Transverse colon (tissue), 4 donors: ENCODE measurements at regions not wholly inside any gene's neighbourhood (a gene's known extent, or its start where the extent isn't known, plus 50 kb on each side); places are given as distances from the start of the nearest gene placed in this dataset.

ENCODE experiments used
- DNase-seq: peaks from one replicate; pipeline ENCODE4 v3.0.0-alpha.2; 2019
- H3K27ac ChIP-seq, 4 donors: fragments of 200-600 bp; sonication (generic); 2 replicates each; pipeline ENCODE4 v1.5.1; 2016 to 2018; ENCODE audit warnings: inconsistent platforms in 4 of 4
- H3K27me3 ChIP-seq: fragments of 200-600 bp; sonication (generic); 2 replicates; pipeline ENCODE4 v1.5.1; 2017; ENCODE audit warnings: inconsistent platforms
- H3K36me3 ChIP-seq, 4 donors: fragments of 200-600 bp; sonication (generic); 2 replicates each; pipeline ENCODE4 v1.5.1; 2017 to 2019; ENCODE audit warnings: inconsistent platforms in 4 of 4
- H3K4me1 ChIP-seq, 4 donors: fragments of 200-600 bp; sonication (generic); 2 replicates each; pipeline ENCODE4 v1.5.1; 2017 to 2020; ENCODE audit warnings: inconsistent platforms in 4 of 4
- H3K4me3 ChIP-seq, 4 donors: fragments of 200-600 bp; sonication (generic); 1 replicate in 1 of 4; 2 replicates in 3 of 4; pipeline versions ENCODE4 v1.5.1 to v1.6.1; 2017 to 2019; ENCODE audit warnings: inconsistent platforms in 4 of 4
- H3K9me3 ChIP-seq, 2 donors: fragments of 200-600 bp; sonication (generic); 2 replicates each; pipeline ENCODE4 v1.5.1; 2017 to 2019; ENCODE audit warnings: inconsistent platforms in 2 of 2
- EP300 ChIP-seq: sonication (generic); formaldehyde crosslinking; IDR thresholded peaks from one replicate; pipeline ENCODE4 v1.6.1; 2017; ENCODE audit warnings: antibody characterized with exemption, low read depth
- POLR2A ChIP-seq: fragments of 450-650 bp; IDR thresholded peaks from one replicate; pipeline ENCODE4 v1.6.1; 2016; ENCODE audit warnings: antibody characterized with exemption, mild to moderate bottlenecking, moderate library complexity
- POLR2AphosphoS5 ChIP-seq, 3 donors: sonication (generic); formaldehyde crosslinking; IDR thresholded peaks; one replicate each; pipeline ENCODE4 v1.6.1; 2016; ENCODE audit warnings: antibody characterized with exemption in 3 of 3
- WGBS, 2 donors: methylation state at CpG; one replicate each; pipeline ENCODE4 v1.1.5; 2018; ENCODE audit warnings: low coverage in 1 of 2; 5-methylcytosine and 5-hydroxymethylcytosine counted together
- in situ Hi-C, 4 donors: fragments of 200-750 bp; cut with MboI; loops; one replicate each; pipeline versions ENCODE4 v1.15.0 to v1.15.1; 2017; ENCODE audit warnings: low sequenced_read_pairs in 3 of 4, low pct_ligation_motif_present in 1 of 4, low pct_unique_long_range_greater_than_20kb in 1 of 4
- intact Hi-C: fragments of 100-400 bp; cut with DNase I; formaldehyde crosslinking; loops from one replicate; pipeline ENCODE4 v1.15.1; 2023; ENCODE audit warnings: low total_unique reads
- TF ChIP-seq, protein P1 (sequence below), 5 experiments: fragments of 200-600 bp in 3 of 5; fragments of 450-650 bp in 2 of 5; sonication (generic) in 3 of 5; IDR thresholded peaks; 1 replicate in 2 of 5; 2 replicates in 3 of 5; pipeline ENCODE4 v1.5.1; 2016 to 2017; ENCODE audit warnings: antibody characterized with exemption in 5 of 5, inconsistent platforms in 3 of 5, mild to moderate bottlenecking in 2 of 5, moderate library complexity in 1 of 5

DNA sequence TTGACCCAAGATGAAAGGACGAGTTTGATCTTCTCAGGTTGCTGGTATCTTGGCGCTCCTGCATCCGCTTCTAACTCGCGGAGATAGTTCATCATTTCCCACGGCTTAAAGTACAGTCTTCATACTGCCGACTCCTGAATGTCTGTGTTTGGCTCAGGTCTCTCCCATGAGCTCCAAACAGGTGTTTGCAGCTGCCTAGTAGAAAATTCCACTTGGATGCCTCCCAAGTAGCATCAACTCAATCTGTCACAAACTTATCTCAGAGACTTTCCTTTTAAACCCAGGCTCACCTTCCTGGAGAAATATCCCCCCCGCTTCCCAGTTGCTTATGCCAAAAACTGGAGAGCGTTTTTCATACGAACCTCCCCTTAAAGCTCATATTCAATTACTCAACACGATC is 986.5 kb downstream of the TBC1D22A start:
- intact Hi-C loops (no loop called here), in situ Hi-C loops (no loop called here)
- 80% methylated on average over 4 to 11 of the region's 11 CpGs for whole genome bisulfite sequencing, 2 donors
- H3K36me3 ChIP-seq = no peaks in the 10 kb centered on the region
- H3K4me3 ChIP-seq = no peak overlapping the region
- peaks cover 11% of the 10 kb centered on the region for H3K27me3 ChIP-seq
- no peak overlapping the region for H3K27ac ChIP-seq
- TF ChIP-seq POLR2AphosphoS5 (IDR thresholded peaks at IDR 0.05) (no peak), EP300 (no peak), POLR2A (no peak)
- TF ChIP-seq, protein P1, sequence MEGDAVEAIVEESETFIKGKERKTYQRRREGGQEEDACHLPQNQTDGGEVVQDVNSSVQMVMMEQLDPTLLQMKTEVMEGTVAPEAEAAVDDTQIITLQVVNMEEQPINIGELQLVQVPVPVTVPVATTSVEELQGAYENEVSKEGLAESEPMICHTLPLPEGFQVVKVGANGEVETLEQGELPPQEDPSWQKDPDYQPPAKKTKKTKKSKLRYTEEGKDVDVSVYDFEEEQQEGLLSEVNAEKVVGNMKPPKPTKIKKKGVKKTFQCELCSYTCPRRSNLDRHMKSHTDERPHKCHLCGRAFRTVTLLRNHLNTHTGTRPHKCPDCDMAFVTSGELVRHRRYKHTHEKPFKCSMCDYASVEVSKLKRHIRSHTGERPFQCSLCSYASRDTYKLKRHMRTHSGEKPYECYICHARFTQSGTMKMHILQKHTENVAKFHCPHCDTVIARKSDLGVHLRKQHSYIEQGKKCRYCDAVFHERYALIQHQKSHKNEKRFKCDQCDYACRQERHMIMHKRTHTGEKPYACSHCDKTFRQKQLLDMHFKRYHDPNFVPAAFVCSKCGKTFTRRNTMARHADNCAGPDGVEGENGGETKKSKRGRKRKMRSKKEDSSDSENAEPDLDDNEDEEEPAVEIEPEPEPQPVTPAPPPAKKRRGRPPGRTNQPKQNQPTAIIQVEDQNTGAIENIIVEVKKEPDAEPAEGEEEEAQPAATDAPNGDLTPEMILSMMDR (IDR thresholded peaks at IDR 0.05) = no peak
- DNase-seq = no peak
- H3K4me1 ChIP-seq = no peaks in the 10 kb centered on the region
- H3K9me3 ChIP-seq = no peaks in the 10 kb centered on the region

DNA sequence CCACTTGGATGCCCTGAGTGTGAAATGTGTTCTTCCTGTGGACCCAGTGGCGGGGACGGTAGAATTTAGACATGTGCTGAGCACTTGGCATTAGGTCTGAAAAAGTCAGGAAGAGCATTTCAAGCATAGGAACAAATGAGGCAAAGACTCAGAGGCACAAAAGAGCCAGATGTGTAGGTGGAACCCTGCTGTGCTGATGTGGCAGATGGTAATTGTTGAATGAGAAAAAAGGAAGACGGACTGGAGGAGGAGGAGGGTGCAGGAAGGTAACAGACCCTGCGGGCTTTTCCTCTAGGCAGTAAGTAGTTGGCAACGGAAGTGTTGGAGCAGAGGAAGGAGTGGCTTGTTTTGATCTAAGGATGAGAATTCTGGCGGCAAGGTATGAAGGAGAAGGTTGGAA is 985.8 kb downstream of the TBC1D22A start:
- TF ChIP-seq POLR2A = no peak
- no peak for TF ChIP-seq POLR2AphosphoS5 (IDR thresholded peaks at IDR 0.05)
- TF ChIP-seq, protein P1 (IDR thresholded peaks at IDR 0.05) = no peak
- no peak for TF ChIP-seq EP300
- Histone ChIP-seq H3K27me3 (peaks cover 11% of the 10 kb centered on the region), H3K4me3 (no peak overlapping the region), H3K36me3 (no peaks in the 10 kb centered on the region), H3K9me3 (no peaks in the 10 kb centered on the region), H3K27ac (no peak overlapping the region), H3K4me1 (no peaks in the 10 kb centered on the region)
- in situ Hi-C loops (no loop called here), intact Hi-C loops (no loop called here)
- 69 to 73% methylated on average over 5 to 6 of the region's 6 CpGs for WGBS, 2 donors
- DNase-seq = no peak

DNA sequence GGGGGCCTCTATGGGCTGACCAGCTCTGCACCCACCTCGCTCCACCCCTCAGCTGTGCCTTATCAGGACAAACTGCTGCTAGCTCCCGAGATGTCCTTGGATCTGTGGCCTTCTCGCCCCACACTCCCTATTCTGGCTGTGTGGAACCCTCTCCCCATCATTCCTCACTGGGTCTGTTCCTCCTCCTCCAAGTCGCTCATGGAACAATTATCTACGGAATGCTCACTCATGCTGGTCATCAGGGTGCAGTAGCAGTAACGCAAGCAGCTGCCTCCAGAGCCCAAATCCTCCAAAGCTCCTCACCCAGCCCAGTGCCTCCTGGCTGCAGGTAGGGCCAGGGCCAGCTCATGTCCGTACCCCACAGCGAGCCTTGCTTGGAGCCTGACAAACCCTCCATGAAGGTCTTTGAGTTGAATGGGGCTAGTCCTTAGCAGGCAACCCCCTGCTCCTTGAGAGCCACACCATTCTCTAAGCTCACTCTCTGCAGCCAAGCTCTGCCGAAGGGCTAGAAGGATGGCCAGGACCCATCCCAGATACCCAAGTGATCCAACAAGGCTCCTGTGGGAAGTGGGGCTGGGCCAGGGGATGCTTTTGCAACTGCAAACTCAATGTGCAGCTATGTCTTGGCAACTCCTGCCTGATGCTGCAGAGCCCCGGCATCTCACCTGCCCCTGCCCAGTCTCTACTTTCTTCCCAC is 977.8 kb downstream of the TBC1D22A start:
- Histone ChIP-seq H3K9me3 (no peaks in the 10 kb centered on the region), H3K27me3 (no peaks in the 10 kb centered on the region), H3K4me3 (no peak overlapping the region), H3K4me1 (no peaks in the 10 kb centered on the region), H3K36me3 (no peaks in the 10 kb centered on the region), H3K27ac (no peak overlapping the region)
- WGBS, 2 donors = 80 to 81% methylated on average over 1 to 10 of the region's 10 CpGs
- no peak for DNase-seq
- intact Hi-C loops (no loop called here), in situ Hi-C loops (no loop called here)
- TF ChIP-seq EP300 (no peak), POLR2AphosphoS5 (IDR thresholded peaks at IDR 0.05) (no peak), POLR2A (no peak)
- TF ChIP-seq, protein P1 (IDR thresholded peaks at IDR 0.05) = no peak

DNA sequence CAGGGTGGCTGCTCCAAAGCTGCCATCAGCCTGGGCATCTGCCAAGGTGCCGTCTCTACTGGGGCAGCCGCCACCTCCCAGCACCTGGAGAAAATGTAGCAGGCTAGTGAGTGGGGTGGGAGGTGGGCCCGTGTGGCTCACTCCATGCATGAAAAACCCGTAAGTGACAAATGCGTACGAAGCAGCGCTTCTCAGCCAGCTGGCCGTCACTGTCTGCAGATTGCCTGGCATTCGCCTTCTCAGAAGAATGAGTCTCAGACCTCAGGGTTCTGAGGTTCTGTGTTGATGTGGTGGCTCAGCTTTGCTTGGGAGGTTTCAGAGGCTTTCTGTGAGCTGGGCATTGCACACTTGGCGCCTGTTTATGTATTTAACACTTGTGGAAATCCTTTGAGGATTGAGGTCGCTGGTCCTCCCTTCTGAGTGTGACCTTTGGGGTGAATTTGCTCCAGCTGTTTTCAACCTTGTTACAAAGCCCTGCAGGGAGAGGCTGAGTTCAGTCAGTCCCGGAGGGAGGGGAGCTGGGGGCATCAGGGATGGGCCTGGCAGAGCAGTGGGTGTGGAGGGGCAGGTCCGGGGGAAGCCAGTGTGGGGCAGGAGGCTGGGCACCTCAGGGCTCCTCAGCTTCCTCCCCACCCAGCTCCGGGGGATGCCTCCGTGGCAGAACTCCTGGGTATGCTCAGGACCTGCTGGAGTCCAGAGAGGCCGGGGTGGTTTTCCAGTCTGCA is 977.0 kb downstream of the TBC1D22A start:
- in situ Hi-C loops (no loop called here), intact Hi-C loops (loop anchor here (10.0 kb wide), 1 partner anchor 825 kb away; no protein-coding TSS in a partner anchor)
- Histone ChIP-seq H3K27ac (no peak overlapping the region), H3K36me3 (no peaks in the 10 kb centered on the region), H3K9me3 (no peaks in the 10 kb centered on the region), H3K27me3 (no peaks in the 10 kb centered on the region), H3K4me1 (no peaks in the 10 kb centered on the region), H3K4me3 (no peak overlapping the region)
- no peak for DNase-seq
- TF ChIP-seq POLR2A (no peak), EP300 (no peak), POLR2AphosphoS5 (IDR thresholded peaks at IDR 0.05) (no peak)
- TF ChIP-seq, protein P1 (IDR thresholded peaks at IDR 0.05) = no peak
- 68% methylated on average over 16 of the region's 16 CpGs; no CpG with 5 or more reads in 1 of the 2 donors for WGBS, 2 donors
